Left lung (tissue), 4 donors: ENCODE measurements at regions not wholly inside any gene's neighbourhood (a gene's known extent, or its start where the extent isn't known, plus 50 kb on each side); places are given as distances from the start of the nearest gene placed in this dataset.

Experiments
- ATAC-seq: fragments of 200-7000 bp; cut with Tn5 transposase; one replicate; pipeline ENCODE4 v1.9.1; 2020; ENCODE audit warnings: moderate library complexity
- DNase-seq, 4 donors: peaks; one replicate each; pipeline ENCODE4 v3.0.0-alpha.2; 2013 to 2020
- H3K27ac ChIP-seq, 2 donors: fragments of 200-600 bp; sonication (generic) in 1 of 2; one replicate each; pipeline versions ENCODE4 v1.5.0 to v1.8.0; 2020 to 2021
- H3K27me3 ChIP-seq, 2 donors: fragments of 200-600 bp; sonication (generic) in 1 of 2; one replicate each; pipeline versions ENCODE4 v1.5.0 to v1.8.0; 2020 to 2021
- H3K36me3 ChIP-seq, 2 donors: fragments of 200-600 bp; sonication (generic) in 1 of 2; one replicate each; pipeline versions ENCODE4 v1.5.0 to v1.8.0; 2020 to 2021
- H3K4me1 ChIP-seq, 2 donors: fragments of 200-600 bp; one replicate each; pipeline ENCODE4 v1.8.0; 2021
- H3K4me3 ChIP-seq, 2 donors: fragments of 200-600 bp; sonication (generic) in 1 of 2; one replicate each; pipeline versions ENCODE4 v1.5.0 to v1.8.0; 2020 to 2021; ENCODE audit warnings: mild to moderate bottlenecking in 1 of 2
- H3K9me3 ChIP-seq, 2 donors: fragments of 200-600 bp; sonication (generic) in 1 of 2; one replicate each; pipeline versions ENCODE4 v1.5.0 to v1.8.0; 2020 to 2021
- intact Hi-C, 2 donors: fragments of 100-400 bp; cut with DNase I; formaldehyde crosslinking; loops; one replicate each; pipeline versions ENCODE4 v1.11.2 to v1.14.2; 2022
- TF ChIP-seq, protein P1 (sequence below), 2 donors: fragments of 200-600 bp; sonication (generic) in 1 of 2; IDR thresholded peaks; one replicate each; pipeline versions ENCODE4 v1.5.0 to v1.8.0; 2021; ENCODE audit warnings: antibody characterized with exemption in 2 of 2
- donor health status: DM: no; HTN: yes; CAD: no.
- donor health status: DM: no; HTN: no; CAD: no.

DNA sequence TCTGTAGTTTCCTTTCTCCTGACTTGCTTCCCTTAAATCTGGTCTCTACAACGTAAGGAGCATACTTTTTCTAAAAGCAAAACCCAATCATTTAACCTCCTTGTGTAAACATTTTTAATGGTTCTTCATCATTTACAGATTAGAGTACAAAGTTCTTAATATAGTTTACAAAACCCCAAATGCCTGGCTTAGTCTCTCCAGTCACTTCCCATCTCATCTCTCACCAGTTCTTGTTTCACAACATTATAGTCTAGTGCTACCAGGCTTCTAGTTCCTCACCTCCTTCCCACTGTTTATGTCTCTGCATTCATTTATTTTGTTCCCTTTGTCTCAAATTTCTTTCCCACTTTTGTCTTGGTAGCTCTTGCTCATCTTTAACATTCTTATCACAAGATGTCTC is 168.4 kb downstream of the FASLG start:
- TF ChIP-seq, protein P1, sequence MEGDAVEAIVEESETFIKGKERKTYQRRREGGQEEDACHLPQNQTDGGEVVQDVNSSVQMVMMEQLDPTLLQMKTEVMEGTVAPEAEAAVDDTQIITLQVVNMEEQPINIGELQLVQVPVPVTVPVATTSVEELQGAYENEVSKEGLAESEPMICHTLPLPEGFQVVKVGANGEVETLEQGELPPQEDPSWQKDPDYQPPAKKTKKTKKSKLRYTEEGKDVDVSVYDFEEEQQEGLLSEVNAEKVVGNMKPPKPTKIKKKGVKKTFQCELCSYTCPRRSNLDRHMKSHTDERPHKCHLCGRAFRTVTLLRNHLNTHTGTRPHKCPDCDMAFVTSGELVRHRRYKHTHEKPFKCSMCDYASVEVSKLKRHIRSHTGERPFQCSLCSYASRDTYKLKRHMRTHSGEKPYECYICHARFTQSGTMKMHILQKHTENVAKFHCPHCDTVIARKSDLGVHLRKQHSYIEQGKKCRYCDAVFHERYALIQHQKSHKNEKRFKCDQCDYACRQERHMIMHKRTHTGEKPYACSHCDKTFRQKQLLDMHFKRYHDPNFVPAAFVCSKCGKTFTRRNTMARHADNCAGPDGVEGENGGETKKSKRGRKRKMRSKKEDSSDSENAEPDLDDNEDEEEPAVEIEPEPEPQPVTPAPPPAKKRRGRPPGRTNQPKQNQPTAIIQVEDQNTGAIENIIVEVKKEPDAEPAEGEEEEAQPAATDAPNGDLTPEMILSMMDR (IDR thresholded peaks at IDR 0.05): no peak
- Histone ChIP-seq H3K27me3 (no peaks in the 10 kb centered on the region), H3K4me3 (no peak overlapping the region), H3K36me3 (no peaks in the 10 kb centered on the region), H3K9me3 (no peaks in the 10 kb centered on the region), H3K4me1 (peaks cover 0 to 36% of the 10 kb centered on the region in 2 donors), H3K27ac (peak overlapping the region in 1 of 2 donors; percentile 10)
- DNase-seq: no peak
- intact Hi-C loops: loop anchor here (5.0 to 10.0 kb wide), 2 partner anchors 375 to 378 kb away; partner anchors contain the start of gene TNFSF4 (in 1 of the 2)
- peak; percentile 34 for ATAC-seq

DNA sequence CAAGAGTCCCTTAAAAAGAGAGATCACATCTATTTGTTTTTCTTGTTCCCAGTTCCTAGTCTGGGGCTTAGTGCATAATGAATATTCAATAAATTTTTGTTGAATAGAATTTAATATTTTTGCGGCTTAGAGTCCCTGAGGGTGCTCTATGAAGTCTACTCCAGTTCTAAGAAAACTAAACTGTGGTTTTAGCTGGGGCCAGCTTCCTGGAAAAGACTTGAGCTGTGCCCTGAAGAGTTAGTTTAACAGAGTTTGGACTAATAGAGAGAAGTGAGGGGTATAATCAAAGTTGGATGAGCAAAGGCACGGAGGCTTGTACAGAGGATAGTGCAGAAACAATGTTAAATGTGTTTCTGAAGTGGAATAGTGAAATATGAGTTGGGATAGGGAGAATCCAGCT is 168.9 kb downstream of the FASLG start:
- Histone ChIP-seq H3K4me3 (no peak overlapping the region), H3K9me3 (no peaks in the 10 kb centered on the region), H3K27me3 (no peaks in the 10 kb centered on the region), H3K4me1 (peaks cover 0 to 36% of the 10 kb centered on the region in 2 donors), H3K36me3 (no peaks in the 10 kb centered on the region), H3K27ac (no peak overlapping the region)
- intact Hi-C loops: loop anchor here (5.0 to 10.0 kb wide), 2 partner anchors 374 to 377 kb away; partner anchors contain the start of gene TNFSF4 (in 1 of the 2)
- DNase-seq (no peak), ATAC-seq (no peak)
- TF ChIP-seq, protein P1 (IDR thresholded peaks at IDR 0.05): no peak

GRCh38 chr1:172832006-172832725 is 173.3 kb downstream of the FASLG start:
- H3K9me3 ChIP-seq: no peaks in the 10 kb centered on the region
- intact Hi-C loops: no loop called here

DNA sequence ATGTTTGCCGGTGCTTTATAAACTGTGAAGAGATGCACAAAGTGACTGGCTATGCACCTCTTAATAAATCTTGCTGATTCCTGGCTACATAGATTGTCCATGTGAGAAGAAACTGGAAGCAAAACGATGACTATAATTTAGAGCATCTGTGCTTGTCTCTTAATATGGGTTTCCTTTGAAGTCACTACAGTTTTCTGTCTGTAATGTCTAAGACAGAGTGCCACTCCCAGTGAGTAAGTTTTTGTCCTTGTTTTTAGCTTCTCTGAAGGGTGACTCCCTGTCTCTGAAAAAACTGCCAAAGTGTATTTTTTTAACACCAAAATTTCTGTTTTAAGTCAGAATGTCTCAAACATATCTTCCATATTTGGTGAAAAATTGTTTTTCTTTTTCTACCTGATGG is 175.1 kb downstream of the FASLG start:
- intact Hi-C loops: no loop called here

More at GRCh38 chr1:172832006-172832725, 173.3 kb downstream of the FASLG start:
- Histone ChIP-seq H3K36me3 (no peaks in the 10 kb centered on the region), H3K27ac (no peak overlapping the region), H3K4me1 (peaks cover 0 to 6% of the 10 kb centered on the region in 2 donors), H3K27me3 (no peaks in the 10 kb centered on the region), H3K4me3 (no peak overlapping the region)
- TF ChIP-seq, protein P1 (IDR thresholded peaks at IDR 0.05): no peak
- DNase-seq: no peak
- no peak for ATAC-seq

GRCh38 chr1:172834609-172835008 is 175.7 kb downstream of the FASLG start:
- ATAC-seq (no peak), DNase-seq (no peak)
- Histone ChIP-seq H3K4me3 (no peak overlapping the region), H3K27me3 (no peaks in the 10 kb centered on the region), H3K4me1 (no peaks in the 10 kb centered on the region), H3K27ac (no peak overlapping the region), H3K36me3 (no peaks in the 10 kb centered on the region), H3K9me3 (no peaks in the 10 kb centered on the region)
- TF ChIP-seq, protein P1 (IDR thresholded peaks at IDR 0.05): no peak
- intact Hi-C loops: no loop called here

More for the DNA sequence above, 175.1 kb downstream of the FASLG start:
- H3K4me3 ChIP-seq: no peak overlapping the region
- H3K36me3 ChIP-seq: no peaks in the 10 kb centered on the region
- H3K9me3 ChIP-seq: no peaks in the 10 kb centered on the region
- no peaks in the 10 kb centered on the region for H3K4me1 ChIP-seq
- no peak overlapping the region for H3K27ac ChIP-seq
- TF ChIP-seq, protein P1 (IDR thresholded peaks at IDR 0.05): no peak
- ATAC-seq: no peak
- H3K27me3 ChIP-seq: no peaks in the 10 kb centered on the region
- no peak for DNase-seq
